ENCODE measurements at regions not wholly inside any gene's neighbourhood (a gene's known extent, or its start where the extent isn't known, plus 50 kb on each side); places are given as distances from the start of the nearest gene placed in this dataset.

DNA sequence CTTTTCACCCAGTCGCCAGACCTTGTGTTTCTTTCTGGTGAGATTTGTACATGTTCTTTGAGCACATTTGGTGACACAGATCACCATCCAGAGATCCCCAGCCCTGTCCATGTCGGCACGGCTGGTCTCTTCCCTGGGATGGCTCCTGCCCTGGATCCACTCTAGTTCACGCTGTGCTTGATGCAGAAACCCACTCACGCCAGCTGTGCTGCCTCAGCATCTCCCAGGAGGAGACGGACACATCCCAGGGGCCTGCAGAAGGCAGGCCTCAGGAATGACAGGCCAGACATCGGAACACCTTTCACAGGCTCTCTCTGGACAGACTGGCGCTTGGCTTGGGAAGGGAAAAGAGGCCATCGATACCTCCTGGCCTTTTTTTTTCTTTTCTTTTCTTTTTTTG, 203.6 kb downstream of the ACKR3 start:
- H3K36me3 ChIP-seq (replicated peaks in 1 of 2; ENCODE audit: insufficient read depth in 1 of 2, low read depth in 2 of 2): no peaks in the 10 kb centered on the region
- H3K9me3 ChIP-seq: no peaks in the 10 kb centered on the region
- TF ChIP-seq POLR2A (IDR thresholded peaks at IDR 0.05): no peak
- TF ChIP-seq, protein P1, sequence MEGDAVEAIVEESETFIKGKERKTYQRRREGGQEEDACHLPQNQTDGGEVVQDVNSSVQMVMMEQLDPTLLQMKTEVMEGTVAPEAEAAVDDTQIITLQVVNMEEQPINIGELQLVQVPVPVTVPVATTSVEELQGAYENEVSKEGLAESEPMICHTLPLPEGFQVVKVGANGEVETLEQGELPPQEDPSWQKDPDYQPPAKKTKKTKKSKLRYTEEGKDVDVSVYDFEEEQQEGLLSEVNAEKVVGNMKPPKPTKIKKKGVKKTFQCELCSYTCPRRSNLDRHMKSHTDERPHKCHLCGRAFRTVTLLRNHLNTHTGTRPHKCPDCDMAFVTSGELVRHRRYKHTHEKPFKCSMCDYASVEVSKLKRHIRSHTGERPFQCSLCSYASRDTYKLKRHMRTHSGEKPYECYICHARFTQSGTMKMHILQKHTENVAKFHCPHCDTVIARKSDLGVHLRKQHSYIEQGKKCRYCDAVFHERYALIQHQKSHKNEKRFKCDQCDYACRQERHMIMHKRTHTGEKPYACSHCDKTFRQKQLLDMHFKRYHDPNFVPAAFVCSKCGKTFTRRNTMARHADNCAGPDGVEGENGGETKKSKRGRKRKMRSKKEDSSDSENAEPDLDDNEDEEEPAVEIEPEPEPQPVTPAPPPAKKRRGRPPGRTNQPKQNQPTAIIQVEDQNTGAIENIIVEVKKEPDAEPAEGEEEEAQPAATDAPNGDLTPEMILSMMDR (IDR thresholded peaks at IDR 0.05): no peak
- intact Hi-C loops (cut with DNase I): no loop called here
- no peak overlapping the region for H3K4me3 ChIP-seq
- no peak overlapping the region for H3K27ac ChIP-seq
- 83 to 84% methylated on average over 7 to 9 of the region's 9 CpGs for WGBS, 2 donors
- DNase-seq (no peak), ATAC-seq (no peak)
- peaks cover 9% of the 10 kb centered on the region for H3K4me1 ChIP-seq
- H3K27me3 ChIP-seq: no peaks in the 10 kb centered on the region

- Histone ChIP-seq H3K27me3 (no peaks in the 10 kb centered on the region), H3K4me1 (peaks cover 9% of the 10 kb centered on the region), H3K9me3 (no peaks in the 10 kb centered on the region), H3K36me3 (replicated peaks in 1 of 2; ENCODE audit: insufficient read depth in 1 of 2, low read depth in 2 of 2) (no peaks in the 10 kb centered on the region), H3K4me3 (no peak overlapping the region), H3K27ac (no peak overlapping the region)
- DNase-seq: no peak
- no peak for ATAC-seq
- TF ChIP-seq POLR2A (IDR thresholded peaks at IDR 0.05): no peak
- TF ChIP-seq, protein P1 (IDR thresholded peaks at IDR 0.05): no peak
- intact Hi-C loops (cut with DNase I): no loop called here
- WGBS, 2 donors: 83 to 100% methylated on average over 3 to 9 of the region's 9 CpGs
Measured at GRCh38 chr2:236774171-236774570, 204.5 kb downstream of the ACKR3 start.

DNA sequence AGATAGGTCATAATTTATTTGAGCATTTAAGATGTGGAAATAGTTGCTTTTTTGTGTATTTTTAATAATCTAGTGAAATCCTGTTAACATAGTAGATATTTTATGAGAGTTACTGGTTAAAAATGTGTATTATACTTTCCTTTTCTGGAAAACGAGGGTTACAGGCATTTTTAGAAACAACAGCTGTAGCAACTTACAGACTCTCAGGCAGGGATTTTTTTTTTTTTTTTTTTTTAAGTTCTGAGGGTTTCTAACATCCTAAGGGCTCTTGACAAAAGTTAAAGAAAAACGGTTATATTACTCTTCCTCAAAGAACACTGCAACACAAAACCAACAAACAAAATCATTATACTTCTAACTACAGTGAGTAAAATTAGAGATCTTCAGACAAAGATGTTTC, 205.9 kb downstream of the ACKR3 start:
- Histone ChIP-seq H3K4me3 (no peak overlapping the region), H3K36me3 (replicated peaks in 1 of 2; ENCODE audit: insufficient read depth in 1 of 2, low read depth in 2 of 2) (no peaks in the 10 kb centered on the region), H3K4me1 (peaks cover 9% of the 10 kb centered on the region), H3K27me3 (no peaks in the 10 kb centered on the region), H3K27ac (no peak overlapping the region), H3K9me3 (no peaks in the 10 kb centered on the region)
- WGBS, 2 donors: 59 to 72% methylated on average over 2 of the region's 2 CpGs
- TF ChIP-seq, protein P1 (IDR thresholded peaks at IDR 0.05): no peak
- no peak for TF ChIP-seq POLR2A (IDR thresholded peaks at IDR 0.05)
- intact Hi-C loops (cut with DNase I): no loop called here
- ATAC-seq: no peak
- DNase-seq: no peak

GRCh38 chr2:236776206-236776605, 206.6 kb downstream of the ACKR3 start:
- ATAC-seq (no peak), DNase-seq (no peak)
- H3K36me3 ChIP-seq (replicated peaks in 1 of 2; ENCODE audit: insufficient read depth in 1 of 2, low read depth in 2 of 2): no peaks in the 10 kb centered on the region
- no peaks in the 10 kb centered on the region for H3K27me3 ChIP-seq
- no peaks in the 10 kb centered on the region for H3K9me3 ChIP-seq
- no peak overlapping the region for H3K4me3 ChIP-seq
- H3K4me1 ChIP-seq: peaks cover 9% of the 10 kb centered on the region
- intact Hi-C loops (cut with DNase I): no loop called here
- 92 to 94% methylated on average over 10 of the region's 10 CpGs for WGBS, 2 donors
- H3K27ac ChIP-seq: no peak overlapping the region
- TF ChIP-seq, protein P1 (IDR thresholded peaks at IDR 0.05): no peak
- TF ChIP-seq POLR2A (IDR thresholded peaks at IDR 0.05): no peak

GRCh38 chr2:236776695-236777251, 207.1 kb downstream of the ACKR3 start:
- no peak overlapping the region for H3K4me3 ChIP-seq
- H3K36me3 ChIP-seq (replicated peaks in 1 of 2; ENCODE audit: insufficient read depth in 1 of 2, low read depth in 2 of 2): no peaks in the 10 kb centered on the region
- no peaks in the 10 kb centered on the region for H3K9me3 ChIP-seq
- peaks cover 9% of the 10 kb centered on the region for H3K4me1 ChIP-seq
- no peak for TF ChIP-seq POLR2A (IDR thresholded peaks at IDR 0.05)
- TF ChIP-seq, protein P1 (IDR thresholded peaks at IDR 0.05): no peak
- H3K27ac ChIP-seq: no peak overlapping the region
- DNase-seq (no peak), ATAC-seq (no peak)
- H3K27me3 ChIP-seq: no peaks in the 10 kb centered on the region
- WGBS, 2 donors: 40 to 57% methylated on average over 8 of the region's 8 CpGs
- intact Hi-C loops (cut with DNase I): no loop called here

All from body of pancreas (tissue), 4 donors.